ENCODE measurements at regions not wholly inside any gene's neighbourhood (a gene's known extent, or its start where the extent isn't known, plus 50 kb on each side); places are given as distances from the start of the nearest gene placed in this dataset.

DNA sequence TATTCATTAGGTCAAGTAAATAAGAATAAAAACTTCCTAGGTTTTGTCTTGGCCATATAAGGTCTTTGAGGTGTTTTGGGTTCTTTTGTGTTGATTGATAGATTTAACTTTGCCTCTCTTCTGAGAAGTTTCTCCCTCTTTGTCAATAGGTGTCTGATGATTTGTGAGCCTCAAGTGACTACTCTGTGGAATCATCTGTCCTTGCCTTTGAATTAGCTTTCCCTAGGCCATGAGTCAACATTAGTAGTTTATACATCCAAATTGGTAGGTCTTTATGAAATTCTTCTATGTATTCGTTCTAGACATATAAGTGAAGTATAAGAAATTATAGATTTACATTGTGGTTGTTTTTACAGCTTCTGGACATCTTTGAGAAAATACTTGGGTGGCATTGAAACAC, 864.4 kb downstream of the USP25 start:
- TF ChIP-seq CTCF (IDR thresholded peaks at IDR 0.05) (no peak), POLR2A (IDR thresholded peaks at IDR 0.05) (no peak)

All from heart left ventricle (tissue), 13 donors.